ENCODE measurements at regions not wholly inside any gene's neighbourhood (a gene's known extent, or its start where the extent isn't known, plus 50 kb on each side); places are given as distances from the start of the nearest gene placed in this dataset.
A peak's percentile ranks its signal among the peaks of the same experiment; 100 is the strongest.
"Not testable (repeated sequence)": the region's sequence is repeated elsewhere in the genome, so short reads cannot be mapped to it uniquely, and the experiment has no call there.

DNA sequence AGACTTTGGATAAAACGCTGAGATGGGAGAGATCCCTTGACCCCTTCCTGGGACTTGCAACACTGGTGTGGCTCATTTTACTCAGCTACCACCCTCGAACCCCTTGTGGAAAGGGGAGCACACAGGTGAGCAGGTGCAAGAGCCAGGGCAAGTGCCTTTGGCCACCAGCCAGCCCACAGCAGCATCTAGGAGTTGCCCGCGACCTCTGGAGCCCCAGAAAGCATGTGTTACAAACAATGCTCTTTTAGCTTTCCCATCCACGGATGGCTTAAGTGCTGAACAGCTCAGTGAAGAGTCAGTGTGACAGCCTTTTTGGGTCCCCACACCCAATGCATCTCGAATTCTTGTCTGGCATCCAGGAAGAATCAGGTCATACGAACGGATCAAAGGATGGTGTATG lies 197.8 kb downstream of the MEMO1 start:
- no peak for DNase-seq

DNA sequence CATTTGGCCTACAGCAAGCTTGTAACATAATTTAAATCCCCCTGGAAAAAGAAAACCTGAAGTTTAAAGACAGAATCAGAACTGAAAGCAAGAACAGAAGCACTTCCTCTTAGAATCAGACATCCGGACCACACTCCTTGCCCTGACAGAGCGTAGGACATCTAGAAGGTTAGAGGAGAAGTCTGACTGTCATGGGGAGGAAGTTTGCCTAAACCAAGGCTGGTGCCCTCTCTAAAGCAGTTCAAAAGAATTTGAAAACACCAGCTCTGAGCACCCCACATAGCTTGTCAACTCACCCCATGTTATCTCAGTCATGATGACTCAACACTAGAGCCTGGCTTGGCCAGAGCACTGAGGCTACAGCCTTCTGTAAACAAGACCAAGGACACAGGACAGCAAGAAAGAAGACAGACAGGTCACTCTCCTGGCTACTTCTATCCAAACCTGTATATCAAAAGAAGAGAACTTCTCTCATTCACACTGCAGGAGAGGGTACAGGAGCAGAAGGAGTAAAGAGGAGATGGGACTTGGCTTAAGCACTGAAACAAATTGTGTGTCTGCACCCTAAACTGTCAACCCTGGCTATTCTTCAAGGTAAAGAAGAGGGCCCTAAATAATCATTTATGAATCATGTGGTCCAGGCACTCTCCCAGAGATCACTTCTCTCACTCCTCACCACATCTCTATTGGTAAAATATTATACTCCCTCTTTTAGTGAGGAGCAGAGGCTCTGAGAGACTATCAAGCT lies 198.6 kb downstream of the MEMO1 start:
- peak; percentile 69 for DNase-seq

DNA sequence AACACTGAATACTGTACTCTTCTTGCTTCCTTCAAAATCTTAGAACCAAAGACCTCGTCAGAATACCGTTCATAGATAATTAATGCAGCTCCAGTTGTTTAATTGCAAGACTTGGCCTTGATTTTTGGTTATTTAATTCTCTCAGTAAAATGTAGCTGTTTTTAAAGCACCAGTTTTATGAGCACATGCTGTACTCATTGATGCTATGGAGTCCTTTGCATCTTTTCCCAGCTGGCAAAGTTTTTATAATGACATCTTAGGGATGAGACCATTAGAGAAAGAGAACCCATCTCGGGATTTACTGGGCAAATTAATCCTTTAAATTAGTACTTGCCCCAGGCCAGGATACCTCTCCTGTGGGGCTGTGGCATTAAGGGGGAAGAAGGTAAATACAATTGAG lies 199.3 kb downstream of the MEMO1 start:
- no peak for DNase-seq

DNA sequence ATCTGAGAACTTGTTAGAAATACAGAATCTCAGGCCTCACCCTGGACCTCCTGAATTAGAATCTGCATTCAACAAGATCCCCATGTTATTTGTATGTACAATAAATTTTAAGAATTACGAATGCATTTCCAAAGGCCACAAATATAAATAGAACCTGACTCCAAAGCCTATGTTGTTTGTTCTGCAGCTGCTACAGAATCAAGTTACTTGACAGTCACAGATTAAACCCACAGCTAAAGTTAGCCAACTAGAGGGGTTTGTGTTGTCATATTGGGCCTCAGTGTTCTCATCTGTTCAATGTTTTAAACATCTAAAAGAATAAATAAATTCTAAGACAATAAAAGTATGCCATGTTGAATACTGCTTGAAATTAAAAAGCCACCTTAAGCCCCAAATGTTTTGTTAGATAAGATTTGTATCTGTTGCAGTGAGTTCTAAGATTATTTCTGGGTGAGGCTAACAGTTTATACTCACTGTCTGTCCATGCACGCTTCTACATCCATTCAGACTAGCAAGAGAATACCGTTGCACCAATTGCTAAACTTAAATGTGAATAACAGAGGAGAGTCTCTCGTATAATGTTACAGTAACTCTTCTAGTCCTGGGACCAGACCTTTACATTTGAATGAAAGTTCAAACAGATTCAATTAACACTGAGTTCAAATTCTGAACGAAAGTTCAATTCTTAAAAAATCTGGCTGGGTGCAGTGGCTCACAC lies 200.4 kb downstream of the MEMO1 start:
- DNase-seq: no peak

DNA sequence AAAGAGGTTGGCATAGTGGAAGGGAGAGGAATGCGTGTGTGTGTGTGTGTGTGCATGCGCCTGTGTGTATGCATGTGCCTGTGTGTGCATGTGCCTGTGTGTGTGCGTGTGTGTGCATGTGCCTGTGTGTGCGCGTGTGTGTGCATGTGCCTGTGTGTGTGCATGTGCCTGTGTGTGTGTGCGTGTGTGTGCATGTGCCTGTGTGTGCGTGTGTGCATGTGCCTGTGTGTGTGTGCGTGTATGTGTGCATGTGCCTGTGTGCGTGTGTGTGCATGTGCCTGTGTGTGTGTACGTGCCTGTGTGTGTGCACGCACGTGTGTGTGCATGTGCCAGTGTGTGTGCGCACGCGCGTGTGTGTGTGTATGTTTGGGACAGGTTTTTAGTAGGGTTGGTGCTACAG lies 205.1 kb downstream of the MEMO1 start:
- DNase-seq: no peak

DNA sequence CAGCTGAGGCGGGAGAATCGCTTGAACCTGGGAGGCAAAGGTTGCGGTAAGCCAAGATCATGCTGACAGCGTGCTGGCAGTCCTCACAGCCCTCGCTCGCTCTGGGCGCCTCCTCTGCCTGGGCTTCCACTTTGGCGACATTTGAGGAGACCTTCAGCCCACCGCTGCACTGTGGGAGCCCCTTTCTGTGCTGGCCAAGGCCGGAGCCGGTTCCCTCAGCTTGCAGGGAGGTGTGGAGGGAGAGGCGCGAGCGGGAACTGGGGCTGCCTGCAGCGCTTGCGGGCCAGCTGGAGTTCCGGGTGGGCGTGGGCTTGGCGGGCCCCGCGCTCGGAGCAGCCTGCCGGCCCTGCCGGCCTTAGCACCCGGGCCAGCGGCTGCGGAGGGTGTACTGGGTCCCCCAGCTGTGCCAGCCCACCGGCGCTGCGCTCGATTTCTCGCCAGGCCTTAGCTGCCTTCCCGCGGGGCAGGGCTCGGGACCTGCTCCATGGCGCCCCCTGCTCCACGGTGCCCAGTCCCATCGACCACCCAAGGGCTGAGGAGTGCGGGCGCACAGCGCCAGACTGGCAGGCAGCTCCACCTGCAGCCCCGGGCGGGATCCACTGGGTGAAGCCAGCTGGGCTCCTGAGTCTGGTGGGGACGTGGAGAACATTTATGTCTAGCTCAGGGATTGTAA lies 207.2 kb downstream of the MEMO1 start:
- not testable (repeated sequence) for DNase-seq

DNA sequence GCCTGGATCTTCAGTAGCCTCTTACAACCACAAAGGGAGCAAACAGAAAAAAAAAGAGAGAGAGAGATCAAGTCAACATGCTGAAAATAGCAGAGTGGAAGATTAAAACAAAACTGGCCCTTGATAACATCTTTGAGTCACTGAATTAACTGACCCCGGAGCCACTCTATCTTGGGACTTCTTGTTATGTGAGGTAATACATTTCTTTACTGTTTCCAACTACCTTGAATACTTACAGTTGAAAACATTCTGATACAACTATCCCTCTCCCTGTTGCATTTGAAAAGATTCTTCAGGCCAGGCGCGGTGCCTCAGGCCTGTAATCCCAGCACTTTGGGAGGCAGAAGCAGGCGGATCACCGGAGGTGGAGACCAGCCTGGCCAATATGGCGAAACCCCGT lies 208.1 kb downstream of the MEMO1 start:
- peak; percentile 24 for DNase-seq

DNA sequence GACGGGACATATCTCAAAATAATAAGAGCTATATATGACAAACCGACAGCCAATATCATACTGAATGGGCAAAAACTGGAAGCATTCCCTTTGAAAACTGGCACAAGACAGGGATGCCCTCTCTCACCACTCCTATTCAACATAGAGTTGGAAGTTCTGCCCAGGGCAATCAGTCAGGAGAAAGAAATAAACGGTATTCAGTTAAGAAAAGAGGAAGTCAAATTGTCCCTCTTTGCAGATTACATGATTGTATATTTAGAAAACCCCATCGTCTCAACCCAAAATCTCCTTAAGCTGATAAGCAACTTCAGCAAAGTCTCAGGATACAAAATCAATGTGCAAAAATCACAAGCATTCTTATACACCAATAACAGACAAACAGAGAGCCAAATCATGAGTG lies 211.5 kb downstream of the MEMO1 start:
- DNase-seq: peak; percentile 7

DNA sequence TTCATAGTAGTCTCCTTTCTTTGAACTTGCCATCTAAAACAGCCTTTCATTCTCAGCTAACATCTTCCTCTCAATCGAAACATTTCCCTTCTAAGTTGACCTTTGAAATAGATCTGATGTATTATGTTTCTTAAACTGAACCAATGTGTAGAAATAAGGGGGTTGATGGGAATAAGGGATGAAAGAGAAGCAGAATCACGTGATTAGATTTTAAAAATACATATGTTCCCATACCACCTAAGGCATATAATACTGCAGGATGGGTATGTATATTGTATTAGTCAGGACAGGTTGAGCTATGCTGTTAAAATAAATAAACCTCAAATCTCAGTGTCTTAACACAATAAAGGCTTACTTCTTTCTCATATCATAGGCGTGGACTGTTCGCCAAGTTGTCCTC lies 207.5 kb upstream of the SRD5A2 start:
- DNase-seq: no peak

DNA sequence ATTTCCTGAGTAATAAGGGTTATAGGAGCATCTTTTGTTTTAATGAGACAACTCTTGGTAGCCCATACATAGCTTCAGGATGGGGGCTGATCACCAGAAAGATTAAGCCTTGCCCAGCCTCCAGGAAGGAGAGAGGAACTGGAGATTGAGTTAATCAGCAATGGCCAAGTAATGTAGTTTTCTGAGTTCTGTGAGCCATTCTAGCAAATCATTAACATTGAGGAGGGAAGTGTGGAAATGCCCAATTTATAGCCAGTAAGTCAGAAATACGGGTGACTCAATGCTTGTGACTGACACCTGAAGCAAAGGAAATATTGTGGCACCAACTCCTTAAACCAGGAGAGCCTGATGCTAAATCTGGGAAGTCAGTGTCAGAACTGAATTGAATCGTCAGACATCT lies 205.1 kb upstream of the SRD5A2 start:
- DNase-seq: no peak

DNA sequence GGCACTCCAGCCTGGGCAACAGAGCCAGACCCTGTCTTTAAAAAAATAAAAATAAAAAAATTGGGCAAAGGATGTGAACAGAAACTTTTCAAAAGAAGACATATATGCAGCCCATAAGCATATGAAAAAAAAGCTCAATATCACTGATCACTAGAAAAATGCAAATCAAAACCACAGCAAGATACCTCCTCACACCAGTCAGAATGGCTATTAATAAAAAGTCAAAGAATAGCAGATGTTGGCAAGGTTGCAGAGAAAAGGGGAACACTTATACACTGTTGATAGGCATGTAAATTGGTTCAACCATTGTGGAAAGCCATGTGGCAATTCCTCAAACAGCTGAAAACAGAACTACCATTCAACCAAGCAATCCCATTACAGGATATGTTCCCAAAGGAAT lies 204.1 kb upstream of the SRD5A2 start:
- DNase-seq: no peak

DNA sequence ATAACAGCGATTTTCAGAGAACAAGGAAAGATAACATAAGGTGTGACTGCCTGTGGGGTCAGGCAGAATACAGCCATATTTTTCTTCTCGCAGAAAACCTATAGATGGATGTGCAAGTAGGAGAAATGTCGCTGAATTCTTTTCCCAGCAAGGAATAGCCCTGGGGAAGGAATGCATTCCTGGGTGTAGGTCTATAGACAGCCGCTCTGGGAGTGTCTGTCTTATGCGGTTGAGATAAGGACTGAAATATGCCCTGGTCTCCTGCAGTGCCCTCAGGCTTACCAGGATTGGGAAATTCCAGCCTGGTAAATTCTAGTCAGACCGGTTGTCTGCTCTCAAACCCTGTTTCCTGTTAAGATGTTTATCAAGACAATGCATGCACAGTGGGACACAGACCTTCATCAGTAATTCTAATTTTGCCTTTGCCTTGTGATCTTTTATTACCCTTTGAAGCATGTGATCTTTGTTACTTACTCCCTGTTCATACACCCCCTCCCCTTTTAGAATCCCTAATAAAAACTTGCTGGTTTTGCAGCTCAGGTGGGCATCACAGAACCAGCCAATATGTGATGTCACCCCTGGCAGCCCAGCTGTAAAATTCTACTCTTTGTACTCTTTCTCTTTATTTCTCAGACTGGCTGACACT lies 202.8 kb upstream of the SRD5A2 start:
- DNase-seq: not testable (repeated sequence)

DNA sequence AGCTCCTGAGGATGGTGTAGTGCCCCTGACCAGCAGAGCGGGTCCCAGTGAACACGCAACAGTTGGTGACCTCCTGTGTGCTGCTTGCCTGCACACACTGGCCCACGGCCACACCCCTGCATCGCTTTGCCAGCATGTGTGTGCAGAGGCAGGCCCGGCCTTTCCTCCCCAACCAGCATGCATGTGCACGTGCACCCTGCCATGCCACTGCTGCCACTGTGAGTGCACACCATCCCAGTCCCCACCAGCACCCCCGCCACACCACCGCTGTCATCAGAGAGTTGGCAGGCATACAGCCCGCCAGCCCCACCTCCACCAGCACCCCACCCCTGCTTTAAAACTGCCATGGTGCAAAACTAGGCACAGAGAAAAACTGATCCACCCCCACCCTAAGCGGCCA lies 197.4 kb upstream of the SRD5A2 start:
- peak; percentile 12 for DNase-seq

DNA sequence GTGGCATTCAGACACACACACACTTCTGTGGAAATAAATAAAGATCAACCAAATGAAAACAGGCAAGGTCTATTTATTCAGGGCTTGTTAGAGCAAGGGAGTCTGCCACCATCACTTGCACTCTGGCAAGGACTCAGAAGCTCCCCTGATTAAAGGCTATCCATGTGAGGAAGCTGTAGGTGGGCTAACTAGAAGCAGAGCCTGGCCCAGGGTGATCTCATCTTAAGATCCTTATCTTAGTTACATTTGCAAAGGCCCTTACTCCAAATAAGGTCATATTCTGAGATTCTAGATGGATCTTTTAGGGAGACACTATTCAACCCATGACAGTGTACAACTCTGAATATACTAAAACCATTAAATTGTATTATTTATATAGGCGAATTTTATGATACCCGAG lies 190.0 kb upstream of the SRD5A2 start:
- DNase-seq: no peak

DNA sequence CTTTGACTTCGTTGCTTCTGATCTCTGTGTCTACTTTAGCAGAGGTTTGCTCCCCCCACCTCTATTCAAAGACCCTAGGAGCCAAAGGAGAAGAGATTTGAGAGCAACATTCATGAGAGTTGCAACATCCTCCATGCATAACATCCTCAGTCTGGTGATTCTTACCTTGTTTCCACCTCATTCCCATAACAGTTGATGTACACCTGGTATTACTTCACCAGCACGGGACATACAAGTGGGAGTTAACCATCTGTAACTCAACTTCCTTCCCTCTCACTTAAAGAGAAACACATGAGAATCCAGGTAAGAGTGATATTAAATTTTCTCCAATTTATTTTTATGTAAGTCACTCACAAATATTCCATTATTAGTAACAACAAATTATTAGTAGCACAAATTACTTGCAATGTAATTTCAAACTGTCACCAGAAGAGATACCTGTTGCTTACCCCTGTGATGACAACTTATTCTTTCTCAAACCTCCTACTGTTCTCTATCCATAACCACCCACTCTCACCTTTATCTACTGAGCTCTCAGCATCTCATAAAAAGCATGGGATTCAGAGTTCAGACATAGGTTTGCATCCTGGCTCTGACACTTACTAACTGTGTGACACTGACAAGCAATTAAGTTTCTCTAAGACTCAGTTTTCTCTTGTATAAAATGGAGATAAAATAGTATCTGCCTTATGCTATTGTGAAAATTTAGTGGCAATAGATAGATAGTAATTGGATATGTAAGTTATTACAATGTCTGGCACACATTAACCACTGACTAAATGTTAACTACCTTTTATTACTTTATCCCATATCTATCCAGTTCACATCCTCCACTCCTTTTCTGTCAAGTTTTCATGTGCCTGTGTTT lies 184.6 kb upstream of the SRD5A2 start:
- no peak for DNase-seq

DNA sequence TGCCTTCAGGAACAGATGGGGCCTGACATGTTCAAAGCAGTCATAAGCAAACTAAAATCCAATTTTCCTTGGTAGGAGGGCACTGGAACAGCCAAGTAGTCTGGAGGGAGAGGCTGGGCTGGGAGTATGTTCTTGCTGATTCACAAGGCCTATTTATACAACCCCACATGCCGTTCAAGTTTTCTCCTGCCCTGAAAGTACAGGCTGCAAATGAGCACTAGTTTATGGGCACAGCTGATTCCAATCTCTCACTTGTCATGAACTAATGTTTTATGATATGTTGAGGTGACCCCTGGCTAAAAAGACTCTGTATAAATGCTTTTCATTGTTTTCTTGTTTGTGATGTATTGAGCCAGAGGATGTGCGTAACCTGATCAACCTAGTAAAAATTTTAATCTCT lies 183.4 kb upstream of the SRD5A2 start:
- DNase-seq: no peak

DNA sequence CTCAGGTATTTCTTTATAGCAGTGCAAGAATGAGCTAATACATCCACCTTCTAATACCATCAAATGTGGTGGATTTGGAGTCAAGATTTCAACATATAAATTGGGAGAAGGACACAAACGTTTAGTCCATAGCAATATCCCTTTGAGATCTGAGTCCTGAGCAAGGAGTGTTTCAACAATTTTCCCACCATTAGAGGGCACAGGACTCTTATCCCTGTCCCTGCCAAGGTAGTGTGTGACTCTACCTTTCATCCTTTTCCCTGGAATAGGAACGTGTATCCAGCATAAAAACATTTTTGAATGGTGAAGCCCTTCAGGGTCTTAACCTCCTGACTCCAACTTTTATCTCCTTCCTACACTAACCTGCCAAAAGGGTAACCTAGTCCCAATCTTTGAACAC lies 181.3 kb upstream of the SRD5A2 start:
- no peak for DNase-seq

DNA sequence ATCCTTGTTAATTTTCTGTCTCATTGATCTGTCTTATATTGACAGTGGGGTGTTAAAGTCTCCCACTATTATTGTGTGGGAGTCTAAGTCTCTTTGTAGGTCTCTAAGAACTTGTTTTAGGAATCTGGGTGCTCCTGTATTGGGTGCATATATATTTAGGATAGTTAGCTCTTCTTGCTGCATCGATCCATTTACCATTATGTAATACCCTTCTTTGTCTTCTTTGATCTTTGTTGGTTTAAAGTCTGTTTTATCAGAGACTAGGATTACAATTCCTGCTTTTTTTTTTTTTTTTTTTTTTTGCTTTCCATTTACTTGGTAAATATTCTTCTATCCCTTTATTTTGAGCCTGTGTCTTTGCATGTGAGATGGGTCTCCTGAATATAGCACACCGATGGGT lies 176.6 kb upstream of the SRD5A2 start:
- DNase-seq: not testable (repeated sequence)

DNA sequence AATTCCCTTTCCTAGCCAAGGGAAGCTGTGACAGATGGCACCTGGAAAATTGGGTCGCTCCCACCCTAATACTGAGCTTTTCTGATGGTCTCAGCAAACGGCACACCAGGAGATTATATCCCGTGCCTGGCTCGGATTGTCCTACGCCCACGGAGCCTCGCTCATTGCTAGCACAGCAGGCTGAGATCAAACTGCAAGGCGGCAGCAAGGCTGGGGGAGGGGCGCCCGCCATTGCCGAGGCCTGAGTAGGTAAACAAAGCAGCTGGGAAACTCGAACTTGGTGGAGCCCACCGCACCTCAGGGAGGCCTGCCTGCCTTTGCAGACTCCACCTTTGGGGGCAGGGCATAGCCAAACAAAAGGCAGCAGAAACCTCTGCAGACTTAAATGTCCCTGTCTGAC lies 168.0 kb upstream of the SRD5A2 start:
- not testable (repeated sequence) for DNase-seq

DNA sequence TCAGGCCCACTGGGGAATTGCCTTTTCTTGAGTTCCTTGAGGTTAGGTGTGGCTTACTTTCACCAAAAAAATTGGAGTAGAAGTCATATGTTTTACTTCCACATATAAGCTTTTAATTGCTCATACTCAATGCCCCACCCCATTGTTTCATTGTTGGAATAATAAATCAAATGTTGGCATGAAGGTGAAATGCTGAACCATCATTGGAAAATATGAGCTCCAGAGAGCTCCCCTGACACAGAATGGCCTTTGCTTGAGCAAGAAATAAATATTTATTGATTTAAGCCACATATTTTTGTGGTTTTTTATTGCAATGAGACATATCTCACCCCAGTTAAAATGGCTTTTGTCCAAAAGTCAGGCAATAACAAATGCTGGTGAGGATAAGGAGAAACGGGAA lies 167.3 kb upstream of the SRD5A2 start:
- no peak for DNase-seq

DNA sequence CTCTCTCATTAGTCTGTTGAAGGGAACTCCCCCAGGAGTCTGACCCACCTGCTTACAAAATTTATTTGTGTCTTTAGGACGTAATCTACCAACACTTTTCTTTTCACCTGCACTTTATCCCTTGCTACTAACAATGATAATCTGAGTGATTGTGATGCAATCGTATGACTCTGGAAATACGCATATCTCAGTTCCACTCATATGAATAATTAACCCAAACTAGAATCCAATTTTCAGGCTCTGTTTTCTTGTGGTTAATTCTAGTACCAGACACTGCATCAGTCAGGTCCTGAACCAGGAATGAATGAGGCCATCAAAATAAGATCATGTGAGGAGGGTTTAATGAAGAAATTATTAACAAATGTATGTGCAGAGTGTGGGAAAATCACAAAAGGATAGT lies 158.4 kb upstream of the SRD5A2 start:
- no peak for DNase-seq

DNA sequence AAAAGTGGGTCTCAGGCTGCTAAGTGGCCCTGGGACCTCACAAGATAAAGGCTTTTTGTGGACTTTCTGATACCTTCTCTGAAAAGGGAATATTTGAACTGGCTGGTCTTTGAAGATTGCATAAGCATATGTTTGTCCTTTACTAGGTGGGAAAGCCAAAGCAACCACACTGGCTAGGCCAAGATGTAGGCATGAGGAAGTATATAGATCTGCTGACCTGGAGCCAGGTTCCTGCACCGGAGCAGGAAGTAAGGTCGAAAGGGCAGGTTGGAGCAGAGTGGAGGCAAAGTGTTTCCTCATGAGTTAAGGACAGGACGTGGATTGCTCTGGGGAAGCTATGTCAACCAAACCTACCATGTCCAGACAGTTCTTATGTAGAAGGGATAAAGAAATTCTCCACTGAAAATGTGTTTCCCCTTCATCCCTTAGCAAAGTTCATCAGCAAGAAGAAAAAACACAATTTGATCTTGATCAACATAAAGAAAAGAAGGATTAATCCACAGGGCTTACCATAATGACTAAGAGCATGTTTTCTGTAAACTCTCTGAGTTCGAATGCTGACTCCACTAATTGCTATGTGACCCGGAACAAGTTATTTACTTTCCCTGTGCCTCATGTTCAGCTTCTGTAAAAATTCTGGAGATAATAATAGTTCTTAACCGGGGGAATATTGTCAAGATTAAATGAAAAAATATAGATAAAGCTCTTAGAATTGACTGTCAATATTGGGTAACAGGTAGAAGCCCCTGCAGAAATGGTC lies 156.1 kb upstream of the SRD5A2 start:
- DNase-seq: no peak
